Memory B cell (primary cell): ENCODE measurements at regions not wholly inside any gene's neighbourhood (a gene's known extent, or its start where the extent isn't known, plus 50 kb on each side); places are given as distances from the start of the nearest gene placed in this dataset.
"Not testable (repeated sequence)": the region's sequence is repeated elsewhere in the genome, so short reads cannot be mapped to it uniquely, and the experiment has no call there.

Source experiments
- ATAC-seq: fragments of 150-1000 bp; cut with Tn5 transposase; 2 replicates; pipeline ENCODE4 v1.10.0; 2021; ENCODE audit warnings: low read depth, mild to moderate bottlenecking, moderate library complexity
- DNase-seq, 2 donors: peaks; one replicate each; pipeline ENCODE4 v3.0.0; 2022; ENCODE audit warnings: low spot score in 2 of 2
- H3K27ac Mint-ChIP-seq: one replicate; pipeline ENCODE4 v1.8.0; 2022; ENCODE audit warnings: mild to moderate bottlenecking, moderate library complexity, mixed read lengths
- H3K27me3 Mint-ChIP-seq: one replicate; pipeline ENCODE4 v1.8.0; 2022; ENCODE audit warnings: mixed read lengths
- H3K36me3 Mint-ChIP-seq: one replicate; pipeline ENCODE4 v1.8.0; 2022; ENCODE audit warnings: mild to moderate bottlenecking, mixed read lengths
- H3K4me1 Mint-ChIP-seq: one replicate; pipeline ENCODE4 v1.8.0; 2022; ENCODE audit warnings: mixed read lengths
- H3K4me3 Mint-ChIP-seq: one replicate; pipeline ENCODE4 v1.8.0; 2022; ENCODE audit warnings: mild to moderate bottlenecking, moderate library complexity, mixed read lengths
- H3K9me3 Mint-ChIP-seq: one replicate; pipeline ENCODE4 v1.8.0; 2022; ENCODE audit warnings: mixed read lengths

GRCh38 chr1:90811444-90811950, 94.4 kb upstream of the BARHL2 start:
- H3K36me3 Mint-ChIP-seq, H3K4me3 Mint-ChIP-seq, H3K9me3 Mint-ChIP-seq, ATAC-seq, H3K27ac Mint-ChIP-seq, H3K4me1 Mint-ChIP-seq, DNase-seq: not testable (repeated sequence)
- peaks cover 15% of the 10 kb centered on the region for H3K27me3 Mint-ChIP-seq

GRCh38 chr1:90810681-90811080, 93.6 kb upstream of the BARHL2 start:
- ATAC-seq (no peak), DNase-seq (no peak)
- peaks cover 2% of the 10 kb centered on the region for H3K9me3 Mint-ChIP-seq
- no peak overlapping the region for H3K27ac Mint-ChIP-seq
- H3K36me3 Mint-ChIP-seq, result peaks cover 2% of the 10 kb centered on the region
- H3K4me1 Mint-ChIP-seq, result peaks cover 2% of the 10 kb centered on the region
- H3K27me3 Mint-ChIP-seq, result peaks cover 11% of the 10 kb centered on the region
- H3K4me3 Mint-ChIP-seq, result no peak overlapping the region

- Mint-ChIP-seq H3K36me3 (peaks cover 2% of the 10 kb centered on the region), H3K27ac (no peak overlapping the region), H3K4me3 (no peak overlapping the region), H3K27me3 (peaks cover 11% of the 10 kb centered on the region), H3K9me3 (peaks cover 6% of the 10 kb centered on the region), H3K4me1 (peaks cover 2% of the 10 kb centered on the region)
- ATAC-seq (no peak), DNase-seq (no peak)
Measured at GRCh38 chr1:90809996-90810395, 92.9 kb upstream of the BARHL2 start.

GRCh38 chr1:90809093-90809492, 92.0 kb upstream of the BARHL2 start:
- Mint-ChIP-seq H3K27ac (no peak overlapping the region), H3K27me3 (peaks cover 11% of the 10 kb centered on the region), H3K4me1 (peaks cover 2% of the 10 kb centered on the region), H3K36me3 (peaks cover 2% of the 10 kb centered on the region), H3K9me3 (peaks cover 6% of the 10 kb centered on the region), H3K4me3 (no peak overlapping the region)
- DNase-seq (no peak), ATAC-seq (no peak)

- no peak for ATAC-seq
- no peak overlapping the region for H3K4me3 Mint-ChIP-seq
- peaks cover 11% of the 10 kb centered on the region for H3K27me3 Mint-ChIP-seq
- no peak overlapping the region for H3K27ac Mint-ChIP-seq
- peaks cover 2% of the 10 kb centered on the region for H3K36me3 Mint-ChIP-seq
- H3K9me3 Mint-ChIP-seq, result peaks cover 12% of the 10 kb centered on the region
- no peak for DNase-seq
- H3K4me1 Mint-ChIP-seq, result peaks cover 2% of the 10 kb centered on the region
Measured at GRCh38 chr1:90807329-90807728, 90.2 kb upstream of the BARHL2 start.

- Mint-ChIP-seq H3K27me3 (peaks cover 4% of the 10 kb centered on the region), H3K9me3 (peaks cover 14% of the 10 kb centered on the region), H3K4me1 (no peaks in the 10 kb centered on the region), H3K36me3 (peaks cover 2% of the 10 kb centered on the region), H3K27ac (no peak overlapping the region), H3K4me3 (no peak overlapping the region)
- no peak for DNase-seq
- no peak for ATAC-seq
Measured at GRCh38 chr1:90802622-90803021, 85.5 kb upstream of the BARHL2 start.

GRCh38 chr1:90800012-90800717, 83.1 kb upstream of the BARHL2 start:
- H3K4me1 Mint-ChIP-seq, result no peaks in the 10 kb centered on the region

GRCh38 chr1:90799326-90799725, 82.2 kb upstream of the BARHL2 start:
- Mint-ChIP-seq H3K4me1 (no peaks in the 10 kb centered on the region), H3K4me3 (no peak overlapping the region), H3K27me3 (peaks cover 6% of the 10 kb centered on the region), H3K36me3 (no peaks in the 10 kb centered on the region), H3K27ac (no peak overlapping the region), H3K9me3 (peaks cover 8% of the 10 kb centered on the region)
- DNase-seq (no peak), ATAC-seq (no peak)

More at GRCh38 chr1:90800012-90800717, 83.1 kb upstream of the BARHL2 start:
- peaks cover 6% of the 10 kb centered on the region for H3K27me3 Mint-ChIP-seq
- H3K9me3 Mint-ChIP-seq, result peaks cover 8% of the 10 kb centered on the region
- no peak overlapping the region for H3K4me3 Mint-ChIP-seq
- H3K36me3 Mint-ChIP-seq, result no peaks in the 10 kb centered on the region
- ATAC-seq (no peak), DNase-seq (no peak)
- no peak overlapping the region for H3K27ac Mint-ChIP-seq

- Mint-ChIP-seq H3K4me1 (peaks cover 2% of the 10 kb centered on the region), H3K36me3 (no peaks in the 10 kb centered on the region), H3K9me3 (peaks cover 8% of the 10 kb centered on the region), H3K4me3 (no peak overlapping the region), H3K27ac (no peak overlapping the region), H3K27me3 (peaks cover 8% of the 10 kb centered on the region)
- ATAC-seq (no peak), DNase-seq (no peak)
Measured at GRCh38 chr1:90798883-90799282, 81.8 kb upstream of the BARHL2 start.

GRCh38 chr1:90798344-90798743, 81.2 kb upstream of the BARHL2 start:
- no peak overlapping the region for H3K4me3 Mint-ChIP-seq
- peaks cover 7% of the 10 kb centered on the region for H3K9me3 Mint-ChIP-seq
- ATAC-seq, result no peak
- no peaks in the 10 kb centered on the region for H3K36me3 Mint-ChIP-seq
- no peak for DNase-seq
- no peak overlapping the region for H3K27ac Mint-ChIP-seq
- H3K4me1 Mint-ChIP-seq, result peaks cover 2% of the 10 kb centered on the region
- H3K27me3 Mint-ChIP-seq, result peaks cover 8% of the 10 kb centered on the region

- H3K27ac Mint-ChIP-seq, result no peak overlapping the region
- peaks cover 2% of the 10 kb centered on the region for H3K36me3 Mint-ChIP-seq
- peaks cover 10% of the 10 kb centered on the region for H3K27me3 Mint-ChIP-seq
- no peak for DNase-seq
- no peak for ATAC-seq
- no peak overlapping the region for H3K4me3 Mint-ChIP-seq
- peaks cover 2% of the 10 kb centered on the region for H3K4me1 Mint-ChIP-seq
- peaks cover 2% of the 10 kb centered on the region for H3K9me3 Mint-ChIP-seq
Measured at GRCh38 chr1:90795431-90795830, 78.3 kb upstream of the BARHL2 start.

- no peaks in the 10 kb centered on the region for H3K4me1 Mint-ChIP-seq
- H3K4me3 Mint-ChIP-seq, result no peak overlapping the region
- peaks cover 2% of the 10 kb centered on the region for H3K27me3 Mint-ChIP-seq
- no peak overlapping the region for H3K27ac Mint-ChIP-seq
- H3K9me3 Mint-ChIP-seq, result peaks cover 4% of the 10 kb centered on the region
- ATAC-seq (no peak), DNase-seq (no peak)
- H3K36me3 Mint-ChIP-seq, result peaks cover 3% of the 10 kb centered on the region
Measured at GRCh38 chr1:90786709-90787108, 69.6 kb upstream of the BARHL2 start.

- no peak for ATAC-seq
- Mint-ChIP-seq H3K4me3 (no peak overlapping the region), H3K36me3 (no peaks in the 10 kb centered on the region), H3K4me1 (no peaks in the 10 kb centered on the region), H3K9me3 (no peaks in the 10 kb centered on the region), H3K27ac (no peak overlapping the region), H3K27me3 (peaks cover 2% of the 10 kb centered on the region)
- no peak for DNase-seq
Measured at GRCh38 chr1:90784186-90784847, 67.2 kb upstream of the BARHL2 start.

GRCh38 chr1:90783181-90783580, 66.1 kb upstream of the BARHL2 start:
- no peaks in the 10 kb centered on the region for H3K36me3 Mint-ChIP-seq
- no peak overlapping the region for H3K4me3 Mint-ChIP-seq
- H3K27me3 Mint-ChIP-seq, result peaks cover 4% of the 10 kb centered on the region
- H3K27ac Mint-ChIP-seq, result no peak overlapping the region
- DNase-seq (no peak), ATAC-seq (no peak)
- H3K4me1 Mint-ChIP-seq, result no peaks in the 10 kb centered on the region
- no peaks in the 10 kb centered on the region for H3K9me3 Mint-ChIP-seq
